Mesenteric fat pad (tissue), 1 donor: ENCODE measurements at regions not wholly inside any gene's neighbourhood (a gene's known extent, or its start where the extent isn't known, plus 50 kb on each side); places are given as distances from the start of the nearest gene placed in this dataset.

Experiments used
- DNase-seq: peaks from one replicate; pipeline ENCODE4 v3.0.0-alpha.2; 2020; ENCODE audit warnings: low spot score
- donor health status: DM: yes; HTN: yes; CAD: no.

GRCh38 chr13:106048386-106048785, 487.1 kb downstream of the EFNB2 start:
- no peak for DNase-seq

GRCh38 chr13:106047859-106048258, 487.6 kb downstream of the EFNB2 start:
- no peak for DNase-seq

GRCh38 chr13:106042996-106043581, 492.4 kb downstream of the EFNB2 start:
- DNase-seq = no peak

DNA sequence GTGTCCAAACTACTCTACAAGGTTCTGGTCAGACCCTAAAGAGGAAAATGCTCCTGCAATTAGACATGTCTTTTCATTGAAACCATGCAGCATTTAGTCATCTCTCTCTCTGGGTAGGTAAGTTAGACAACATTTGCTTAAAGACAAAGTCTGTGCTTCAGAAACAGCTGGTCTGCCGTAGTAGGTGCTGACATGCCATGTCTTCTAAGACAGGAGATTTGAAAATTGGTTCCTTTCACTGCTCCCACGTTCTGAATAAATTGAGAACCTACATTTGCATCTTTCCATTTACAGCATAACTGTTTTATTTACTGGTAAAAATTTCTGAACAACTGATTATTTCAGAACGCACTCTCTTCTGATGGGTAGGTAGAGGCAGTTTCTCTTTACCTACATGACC, 494.0 kb downstream of the EFNB2 start:
- DNase-seq = no peak

- DNase-seq = no peak
Observed at GRCh38 chr13:106038752-106039151, 496.7 kb downstream of the EFNB2 start.

DNA sequence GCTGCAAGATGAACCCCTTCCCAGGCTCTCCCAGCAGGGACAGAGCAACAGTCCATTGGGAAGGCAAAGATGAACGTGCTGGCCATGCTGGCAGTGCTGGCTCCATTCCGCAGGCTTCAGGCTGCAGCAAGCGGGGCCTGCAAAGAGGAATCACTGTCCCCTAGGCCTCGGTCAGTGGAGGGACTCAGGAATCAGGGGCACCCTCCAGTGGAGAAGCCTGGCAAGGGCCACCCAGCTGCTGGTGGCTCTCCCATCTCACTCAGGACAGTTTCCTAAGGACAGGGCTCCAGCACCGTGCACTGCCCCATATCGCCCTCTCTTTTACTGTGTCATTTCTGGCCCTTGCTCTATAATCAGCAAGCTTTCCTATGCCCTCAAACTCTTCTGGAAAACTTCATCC, 498.6 kb downstream of the EFNB2 start:
- no peak for DNase-seq

- no peak for DNase-seq
Observed at GRCh38 chr13:106034201-106034600, 501.3 kb downstream of the EFNB2 start.

GRCh38 chr13:106033659-106034058, 501.8 kb downstream of the EFNB2 start:
- no peak for DNase-seq

- no peak for DNase-seq
Observed at GRCh38 chr13:106032441-106032840, 503.0 kb downstream of the EFNB2 start.

DNA sequence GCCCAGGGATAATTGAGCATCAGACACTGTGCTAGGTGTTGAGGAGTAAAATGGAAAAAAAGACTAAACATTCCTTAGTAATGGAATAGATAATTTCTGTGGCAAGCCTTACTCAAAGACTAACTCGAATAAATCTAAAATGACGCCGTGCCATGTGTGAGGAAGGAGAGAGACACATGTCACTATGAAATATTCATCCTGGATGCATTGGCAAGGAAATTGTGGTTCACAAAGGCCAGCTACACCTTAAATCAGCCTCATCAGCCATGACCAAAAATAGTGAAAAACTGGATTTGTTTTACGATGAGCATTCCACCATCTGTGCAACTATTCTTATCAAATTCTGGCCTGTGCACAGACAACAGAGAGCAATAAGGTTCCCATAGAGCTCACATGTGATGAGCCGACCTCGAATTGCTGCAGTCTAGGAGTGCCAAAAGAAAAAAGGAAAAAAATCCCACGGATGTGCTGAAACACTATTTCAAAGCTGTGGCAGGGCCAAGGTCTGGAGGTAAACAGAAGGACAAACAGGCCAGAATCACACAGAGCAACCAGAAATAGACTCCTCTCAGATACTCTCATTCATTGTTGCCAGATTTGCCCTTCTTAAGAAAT, 505.7 kb downstream of the EFNB2 start:
- no peak for DNase-seq

- no peak for DNase-seq
Observed at GRCh38 chr13:106028911-106029310, 506.6 kb downstream of the EFNB2 start.

DNA sequence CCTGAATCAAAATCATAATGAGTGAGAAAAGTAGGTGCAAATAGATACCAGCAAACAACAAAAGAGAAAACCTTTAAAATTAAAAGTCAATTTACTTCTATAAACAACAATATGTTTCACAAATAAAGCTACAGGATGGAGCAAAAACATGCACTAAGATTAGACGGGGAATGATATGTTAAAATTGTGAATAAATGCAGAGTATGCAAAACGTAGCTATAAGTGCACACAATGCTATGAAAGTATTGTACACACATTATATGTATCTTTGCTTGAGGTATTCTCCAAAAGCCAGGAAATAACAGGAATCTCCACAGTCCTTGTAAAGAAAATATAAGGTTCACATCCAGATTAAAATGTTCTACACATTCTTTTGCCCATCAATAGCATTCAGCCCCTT, 523.9 kb downstream of the EFNB2 start:
- DNase-seq = no peak

DNA sequence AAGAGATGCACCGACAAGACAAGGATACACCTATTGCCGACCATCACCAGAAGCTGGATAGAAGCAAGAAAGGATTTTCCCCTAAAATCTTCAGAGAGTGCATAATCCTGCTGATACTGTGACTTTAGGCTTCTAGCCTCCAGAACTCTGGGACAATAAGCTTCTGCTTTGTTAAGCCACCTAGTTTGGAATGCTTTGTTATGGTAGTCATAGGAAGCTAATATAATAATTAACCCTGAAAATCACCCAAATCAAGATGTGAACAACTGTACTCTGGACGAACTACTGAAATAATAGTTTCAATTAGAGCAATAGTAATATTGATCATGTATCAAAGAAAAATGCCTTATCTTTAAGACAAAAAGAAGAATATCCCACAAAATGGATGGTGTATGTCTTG, 524.6 kb downstream of the EFNB2 start:
- no peak for DNase-seq

DNA sequence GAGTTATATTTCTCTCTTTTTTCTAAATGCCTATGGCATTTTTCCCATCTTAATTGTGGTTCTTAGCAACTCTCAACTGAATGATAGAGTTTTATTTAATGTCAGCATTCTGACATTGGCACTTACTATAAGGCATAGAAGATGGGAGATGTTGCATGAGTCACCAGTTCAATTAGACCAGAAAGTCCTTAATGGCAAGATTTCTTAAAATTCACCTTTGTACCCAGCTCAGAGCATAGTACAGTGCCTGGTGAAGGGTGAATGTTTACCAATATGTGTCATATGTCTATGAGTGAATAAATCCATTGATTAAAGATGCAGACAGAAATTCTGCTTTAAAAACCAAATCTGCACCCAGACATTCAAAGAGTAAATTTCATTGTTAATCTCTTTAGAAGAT, 526.9 kb downstream of the EFNB2 start:
- DNase-seq = no peak

GRCh38 chr13:106007156-106007555, 528.3 kb downstream of the EFNB2 start:
- DNase-seq = no peak

DNA sequence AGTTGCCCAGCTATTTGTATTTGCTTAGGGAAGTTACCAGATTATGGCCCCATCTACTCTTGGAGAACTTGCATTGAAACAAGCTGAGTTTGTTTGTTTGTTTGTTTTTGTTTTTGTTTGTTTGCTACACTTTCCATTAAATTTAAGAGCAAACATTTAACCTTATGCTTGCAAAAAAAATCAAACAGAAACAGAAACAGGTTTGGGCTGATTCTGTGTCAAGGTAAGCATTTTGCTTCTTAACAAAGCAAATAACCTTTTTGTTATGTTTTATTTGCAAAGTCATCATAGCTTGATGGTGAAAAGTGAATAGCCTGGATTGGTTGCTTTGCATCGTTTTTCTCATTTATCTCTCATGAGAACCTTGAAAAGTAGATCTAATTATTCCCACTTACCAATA, 531.8 kb downstream of the EFNB2 start:
- DNase-seq = no peak

GRCh38 chr13:106001443-106001842, 534.0 kb downstream of the EFNB2 start:
- DNase-seq = no peak

- DNase-seq = no peak
Observed at GRCh38 chr13:105997581-105998550, 537.6 kb downstream of the EFNB2 start.

- no peak for DNase-seq
Observed at GRCh38 chr13:105996391-105997025, 539.0 kb downstream of the EFNB2 start.

- DNase-seq = no peak
Observed at GRCh38 chr13:105994340-105994739, 541.1 kb downstream of the EFNB2 start.

DNA sequence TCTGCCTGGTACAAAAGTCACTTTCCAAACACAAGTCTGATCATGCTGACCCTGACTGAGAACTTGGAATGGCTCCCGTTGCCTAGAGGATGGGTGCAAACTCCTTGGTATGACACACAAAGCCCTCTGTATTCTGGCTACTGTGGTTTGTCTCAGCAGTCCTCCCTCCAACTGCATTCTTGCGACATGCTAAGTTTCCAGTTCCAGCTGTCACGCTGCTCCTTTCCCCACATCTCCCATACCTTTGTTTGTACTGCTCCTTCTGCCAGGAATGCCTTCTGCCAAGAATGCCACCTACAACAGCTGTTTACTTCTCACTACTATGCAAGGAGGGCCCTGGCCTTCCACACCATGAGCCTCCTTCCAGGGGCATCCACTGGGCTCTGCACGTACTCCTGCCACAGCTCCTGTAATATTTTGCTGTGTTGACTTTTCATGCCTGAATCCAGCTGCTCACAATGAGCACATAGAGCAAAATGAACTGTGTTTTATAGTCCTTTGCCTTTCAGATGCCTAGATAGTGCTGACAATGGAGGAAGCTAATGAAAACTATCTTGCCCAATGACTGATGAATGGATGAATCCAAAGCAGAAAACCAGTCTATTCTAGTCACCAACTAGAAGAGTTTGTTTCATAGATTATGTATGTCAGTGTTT, 543.7 kb downstream of the EFNB2 start:
- no peak for DNase-seq
